Tibial nerve (tissue), 4 donors: ENCODE measurements at regions not wholly inside any gene's neighbourhood (a gene's known extent, or its start where the extent isn't known, plus 50 kb on each side); places are given as distances from the start of the nearest gene placed in this dataset.

Source experiments
- DNase-seq, 2 donors: peaks; one replicate each; pipeline ENCODE4 v3.0.0-alpha.2; 2019; ENCODE audit warnings: low spot score in 2 of 2
- H3K27ac ChIP-seq, 4 donors: fragments of 200-600 bp; sonication (generic) in 3 of 4; one replicate each; pipeline ENCODE4 v1.5.1; 2017 to 2019; ENCODE audit warnings: mild to moderate bottlenecking in 1 of 4
- H3K27me3 ChIP-seq, 2 donors: fragments of 200-600 bp; sonication (generic) in 1 of 2; one replicate each; pipeline versions ENCODE4 v1.5.1 to v1.6.0; 2017 to 2019
- H3K36me3 ChIP-seq, 3 donors: fragments of 200-600 bp; sonication (generic); one replicate each; pipeline ENCODE4 v1.5.1; 2018 to 2019
- H3K4me1 ChIP-seq, 4 donors: fragments of 200-600 bp; sonication (generic) in 3 of 4; one replicate each; pipeline ENCODE4 v1.5.1; 2017 to 2019
- H3K4me3 ChIP-seq, 4 donors: fragments of 200-600 bp; sonication (generic) in 3 of 4; one replicate each; pipeline ENCODE4 v1.5.1; 2017 to 2019; ENCODE audit warnings: mild to moderate bottlenecking in 1 of 4, moderate library complexity in 1 of 4
- H3K9me3 ChIP-seq, 4 donors: fragments of 200-600 bp; sonication (generic) in 3 of 4; one replicate each; pipeline ENCODE4 v1.5.1; 2017 to 2019
- CTCF ChIP-seq, 5 experiments: fragments of 200-600 bp in 3 of 5; fragments of 450-650 bp in 2 of 5; sonication (generic) in 3 of 5; IDR thresholded peaks; one replicate each; pipeline ENCODE4 v1.5.1; 2016 to 2019; ENCODE audit warnings: antibody characterized with exemption in 5 of 5, mild to moderate bottlenecking in 3 of 5, moderate library complexity in 2 of 5
- EP300 ChIP-seq, 2 donors: sonication (generic); formaldehyde crosslinking; IDR thresholded peaks; one replicate each; pipeline ENCODE4 v1.6.1; 2017; ENCODE audit warnings: antibody characterized with exemption in 2 of 2, mild to moderate bottlenecking in 1 of 2
- POLR2A ChIP-seq, 2 donors: fragments of 450-650 bp; IDR thresholded peaks; one replicate each; pipeline ENCODE4 v1.6.1; 2017; ENCODE audit warnings: antibody characterized with exemption in 2 of 2, mild to moderate bottlenecking in 2 of 2, moderate library complexity in 2 of 2
- WGBS, 2 donors: methylation state at CpG; one replicate each; pipeline ENCODE4 v1.1.5; 2018; 5-methylcytosine and 5-hydroxymethylcytosine counted together

- WGBS, 2 donors, result 61 to 62% methylated on average over 8 of the region's 8 CpGs
- no peaks in the 10 kb centered on the region for H3K9me3 ChIP-seq
- TF ChIP-seq POLR2A (IDR thresholded peaks at IDR 0.05), result no peak
- no peaks in the 10 kb centered on the region for H3K36me3 ChIP-seq
- no peaks in the 10 kb centered on the region for H3K4me1 ChIP-seq
- no peak overlapping the region for H3K27ac ChIP-seq
- H3K27me3 ChIP-seq, result no peaks in the 10 kb centered on the region
- DNase-seq, result no peak
- no peak overlapping the region for H3K4me3 ChIP-seq
These were observed 445.6 kb downstream of the RND3 start for GRCh38 chr2:150041722-150042425.

GRCh38 chr2:150036622-150037021, 449.0 kb upstream of the MMADHC start:
- H3K9me3 ChIP-seq, result no peaks in the 10 kb centered on the region

GRCh38 chr2:150034665-150035064, 447.1 kb upstream of the MMADHC start:
- DNase-seq, result no peak
- Histone ChIP-seq H3K27ac (no peak overlapping the region), H3K9me3 (no peaks in the 10 kb centered on the region), H3K27me3 (no peaks in the 10 kb centered on the region), H3K4me1 (peaks cover 0 to 6% (median 0%) of the 10 kb centered on the region in 4 donors), H3K36me3 (no peaks in the 10 kb centered on the region), H3K4me3 (no peak overlapping the region)
- 83 to 92% methylated on average over 3 of the region's 3 CpGs for WGBS, 2 donors
- no peak for TF ChIP-seq POLR2A (IDR thresholded peaks at IDR 0.05)
- TF ChIP-seq CTCF (IDR thresholded peaks at IDR 0.05), result no peak
- TF ChIP-seq EP300 (IDR thresholded peaks at IDR 0.05), result no peak

More at GRCh38 chr2:150036622-150037021, 449.0 kb upstream of the MMADHC start:
- H3K4me3 ChIP-seq, result no peak overlapping the region
- no peak for TF ChIP-seq EP300 (IDR thresholded peaks at IDR 0.05)
- no peaks in the 10 kb centered on the region for H3K36me3 ChIP-seq
- DNase-seq, result no peak
- no peaks in the 10 kb centered on the region for H3K27me3 ChIP-seq
- no peaks in the 10 kb centered on the region for H3K4me1 ChIP-seq
- H3K27ac ChIP-seq, result no peak overlapping the region

- WGBS, 2 donors, result 29 to 35% methylated on average over 3 of the region's 3 CpGs
- no peak for DNase-seq
These were observed 443.0 kb upstream of the MMADHC start for GRCh38 chr2:150030436-150031190.

GRCh38 chr2:150028322-150028721, 440.7 kb upstream of the MMADHC start:
- Histone ChIP-seq H3K27me3 (no peaks in the 10 kb centered on the region), H3K36me3 (no peaks in the 10 kb centered on the region), H3K4me1 (peaks cover 0 to 12% (median 0%) of the 10 kb centered on the region in 4 donors), H3K27ac (no peak overlapping the region), H3K4me3 (no peak overlapping the region), H3K9me3 (no peaks in the 10 kb centered on the region)
- DNase-seq, result no peak
- WGBS, 2 donors, result 45 to 46% methylated on average over 2 of the region's 2 CpGs
- TF ChIP-seq POLR2A (IDR thresholded peaks at IDR 0.05) (no peak), CTCF (IDR thresholded peaks at IDR 0.05) (no peak), EP300 (IDR thresholded peaks at IDR 0.05) (no peak)

More at GRCh38 chr2:150030436-150031190, 443.0 kb upstream of the MMADHC start:
- peaks cover 0 to 12% (median 0%) of the 10 kb centered on the region in 4 donors for H3K4me1 ChIP-seq
- no peaks in the 10 kb centered on the region for H3K9me3 ChIP-seq
- no peak overlapping the region for H3K27ac ChIP-seq
- no peak for TF ChIP-seq POLR2A (IDR thresholded peaks at IDR 0.05)
- no peak for TF ChIP-seq EP300 (IDR thresholded peaks at IDR 0.05)
- no peak for TF ChIP-seq CTCF (IDR thresholded peaks at IDR 0.05)
- no peak overlapping the region for H3K4me3 ChIP-seq
- H3K36me3 ChIP-seq, result no peaks in the 10 kb centered on the region
- no peaks in the 10 kb centered on the region for H3K27me3 ChIP-seq

- Histone ChIP-seq H3K36me3 (no peaks in the 10 kb centered on the region), H3K9me3 (no peaks in the 10 kb centered on the region), H3K4me1 (peaks cover 0 to 15% (median 0%) of the 10 kb centered on the region in 4 donors), H3K27me3 (no peaks in the 10 kb centered on the region), H3K27ac (no peak overlapping the region), H3K4me3 (no peak overlapping the region)
- WGBS, 2 donors, result 67 to 77% methylated on average over 4 of the region's 4 CpGs
- no peak for DNase-seq
- TF ChIP-seq EP300 (IDR thresholded peaks at IDR 0.05), result no peak
- no peak for TF ChIP-seq CTCF (IDR thresholded peaks at IDR 0.05)
- no peak for TF ChIP-seq POLR2A (IDR thresholded peaks at IDR 0.05)
These were observed 439.6 kb upstream of the MMADHC start for GRCh38 chr2:150027164-150027563.
